A673 (cell line): ENCODE measurements at regions not wholly inside any gene's neighbourhood (a gene's known extent, or its start where the extent isn't known, plus 50 kb on each side); places are given as distances from the start of the nearest gene placed in this dataset.

Source experiments
- EZH2 ChIP-seq: fragments of 200-600 bp; sonication (generic); IDR thresholded peaks from 2 replicates; pipeline ENCODE4 v1.6.1; 2017; ENCODE audit warnings: borderline replicate concordance, low read depth, mild to moderate bottlenecking, mixed read lengths, antibody characterized with exemption, low read length; ENCODE audit not compliant: poor library complexity, severe bottlenecking
- TF ChIP-seq, protein P1 (sequence below): fragments of 300-800, 200-600 bp; sonication (generic); conservative IDR thresholded peaks from 2 replicates; pipeline ENCODE4 v1.5.1; 2017; ENCODE audit warnings: low read depth, mild to moderate bottlenecking, antibody characterized with exemption, low read length, moderate library complexity, mixed read lengths

DNA sequence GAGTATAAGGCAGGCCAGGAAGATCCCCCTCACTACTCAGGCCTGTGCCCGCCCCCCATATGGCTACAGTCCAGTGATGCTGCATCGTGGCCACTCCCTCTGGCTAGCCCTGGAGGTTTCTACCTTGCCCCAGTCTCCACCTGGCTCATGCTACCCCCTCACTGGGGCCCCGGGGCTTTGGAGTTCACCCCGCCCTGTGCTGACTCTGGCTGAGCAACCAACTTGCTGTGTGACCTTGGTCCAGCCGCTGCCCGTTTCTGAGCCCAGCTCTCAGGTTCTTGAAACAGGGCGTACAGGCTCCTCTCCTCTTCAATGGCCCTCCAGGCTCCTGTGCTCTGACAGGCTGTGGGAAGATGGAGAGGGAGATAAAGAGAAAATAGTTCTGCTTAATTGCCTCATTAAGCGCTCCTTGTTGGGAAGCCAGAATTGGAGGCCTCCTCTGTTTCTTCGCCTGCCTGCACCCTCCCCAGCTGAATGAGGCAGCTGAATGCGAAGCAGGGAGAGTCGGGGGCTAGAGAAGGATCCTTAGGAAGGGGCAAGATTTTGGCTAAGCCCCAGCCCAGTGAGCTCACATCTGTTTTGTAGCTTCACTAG, 138.2 kb upstream of the NCOR2 start:
- TF ChIP-seq, protein P1, sequence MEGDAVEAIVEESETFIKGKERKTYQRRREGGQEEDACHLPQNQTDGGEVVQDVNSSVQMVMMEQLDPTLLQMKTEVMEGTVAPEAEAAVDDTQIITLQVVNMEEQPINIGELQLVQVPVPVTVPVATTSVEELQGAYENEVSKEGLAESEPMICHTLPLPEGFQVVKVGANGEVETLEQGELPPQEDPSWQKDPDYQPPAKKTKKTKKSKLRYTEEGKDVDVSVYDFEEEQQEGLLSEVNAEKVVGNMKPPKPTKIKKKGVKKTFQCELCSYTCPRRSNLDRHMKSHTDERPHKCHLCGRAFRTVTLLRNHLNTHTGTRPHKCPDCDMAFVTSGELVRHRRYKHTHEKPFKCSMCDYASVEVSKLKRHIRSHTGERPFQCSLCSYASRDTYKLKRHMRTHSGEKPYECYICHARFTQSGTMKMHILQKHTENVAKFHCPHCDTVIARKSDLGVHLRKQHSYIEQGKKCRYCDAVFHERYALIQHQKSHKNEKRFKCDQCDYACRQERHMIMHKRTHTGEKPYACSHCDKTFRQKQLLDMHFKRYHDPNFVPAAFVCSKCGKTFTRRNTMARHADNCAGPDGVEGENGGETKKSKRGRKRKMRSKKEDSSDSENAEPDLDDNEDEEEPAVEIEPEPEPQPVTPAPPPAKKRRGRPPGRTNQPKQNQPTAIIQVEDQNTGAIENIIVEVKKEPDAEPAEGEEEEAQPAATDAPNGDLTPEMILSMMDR: no peak
- TF ChIP-seq EZH2: no peak
